GM23248 (cell line): ENCODE measurements at regions not wholly inside any gene's neighbourhood (a gene's known extent, or its start where the extent isn't known, plus 50 kb on each side); places are given as distances from the start of the nearest gene placed in this dataset.

ENCODE experiments used
- DNase-seq: peaks from one replicate; pipeline ENCODE4 v3.0.0-alpha.2; 2015
- H2AFZ ChIP-seq: fragments of 200-600 bp; sonication (generic); 2 replicates; pipeline ENCODE4 v1.6.1; 2016; ENCODE audit warnings: antibody characterized with exemption
- H3F3A ChIP-seq: fragments of 200-600 bp; sonication (generic); 2 replicates; pipeline ENCODE4 v1.6.1; 2016; ENCODE audit warnings: mild to moderate bottlenecking, antibody characterized with exemption, mixed run types; ENCODE audit not compliant: insufficient read depth
- H3K27ac ChIP-seq: fragments of 200-600 bp; sonication (generic); 2 replicates; pipeline ENCODE4 v1.5.1; 2016; ENCODE audit warnings: mild to moderate bottlenecking
- H3K27me3 ChIP-seq: fragments of 200-600 bp; sonication (generic); replicated peaks from 2 replicates; pipeline ENCODE4 v1.6.1; 2016; ENCODE audit warnings: mild to moderate bottlenecking; ENCODE audit not compliant: insufficient read depth
- H3K36me3 ChIP-seq: fragments of 200-600 bp; sonication (generic); 2 replicates; pipeline ENCODE4 v1.6.1; 2016; ENCODE audit warnings: low read depth, mild to moderate bottlenecking
- H3K4me1 ChIP-seq: fragments of 200-600 bp; sonication (generic); 2 replicates; pipeline ENCODE4 v1.6.1; 2016; ENCODE audit warnings: mild to moderate bottlenecking; ENCODE audit not compliant: insufficient read depth
- H3K4me2 ChIP-seq: fragments of 200-600 bp; sonication (generic); one replicate; pipeline ENCODE4 v1.6.1; 2016; ENCODE audit warnings: mild to moderate bottlenecking; ENCODE audit not compliant: unreplicated experiment
- H3K4me3 ChIP-seq: fragments of 200-600 bp; sonication (generic); 2 replicates; pipeline ENCODE4 v1.5.1; 2016; ENCODE audit warnings: mild to moderate bottlenecking
- H3K79me2 ChIP-seq: fragments of 200-600 bp; sonication (generic); 2 replicates; pipeline ENCODE4 v1.6.1; 2016; ENCODE audit warnings: mild to moderate bottlenecking; ENCODE audit not compliant: insufficient read depth
- H3K9ac ChIP-seq: fragments of 200-600 bp; sonication (generic); 2 replicates; pipeline ENCODE4 v1.6.1; 2016; ENCODE audit warnings: mild to moderate bottlenecking
- H3K9me2 ChIP-seq: fragments of 200-600 bp; sonication (generic); 2 replicates; pipeline ENCODE4 v1.6.1; 2016; ENCODE audit warnings: mixed run types, mild to moderate bottlenecking, moderate library complexity; ENCODE audit not compliant: insufficient read depth
- H3K9me3 ChIP-seq: fragments of 200-600 bp; sonication (generic); one replicate; pipeline ENCODE4 v1.6.1; 2017; ENCODE audit warnings: low read depth
- H4K20me1 ChIP-seq: fragments of 200-600 bp; sonication (generic); 2 replicates; pipeline ENCODE4 v1.6.0; 2016; ENCODE audit not compliant: insufficient read depth
- EZH2 ChIP-seq: fragments of 200-600 bp; sonication (generic); IDR thresholded peaks from 2 replicates; pipeline ENCODE4 v1.6.1; 2018; ENCODE audit warnings: antibody characterized with exemption, mild to moderate bottlenecking; ENCODE audit not compliant: insufficient read depth, poor library complexity, severe bottlenecking
- EZH2phosphoT487 ChIP-seq: fragments of 200-600 bp; sonication (generic); IDR thresholded peaks from 2 replicates; pipeline ENCODE4 v1.6.1; 2018; ENCODE audit warnings: antibody characterized with exemption, moderate library complexity, mild to moderate bottlenecking, low read depth; ENCODE audit not compliant: insufficient read depth
- WGBS, 2 experiments: methylation state at CpG; one replicate each; pipeline ENCODE4 v1.1.6; 2015 to 2017; ENCODE audit warnings: low lambda C conversion rate in 2 of 2, low coverage in 1 of 2; ENCODE audit errors: missing lambda C conversion rate in 2 of 2; 5-methylcytosine and 5-hydroxymethylcytosine counted together
- in situ Hi-C: fragments of 300-500 bp; cut with MboI; formaldehyde crosslinking; loops from 2 replicates; pipeline ENCODE4 v1.15.0; 2020

DNA sequence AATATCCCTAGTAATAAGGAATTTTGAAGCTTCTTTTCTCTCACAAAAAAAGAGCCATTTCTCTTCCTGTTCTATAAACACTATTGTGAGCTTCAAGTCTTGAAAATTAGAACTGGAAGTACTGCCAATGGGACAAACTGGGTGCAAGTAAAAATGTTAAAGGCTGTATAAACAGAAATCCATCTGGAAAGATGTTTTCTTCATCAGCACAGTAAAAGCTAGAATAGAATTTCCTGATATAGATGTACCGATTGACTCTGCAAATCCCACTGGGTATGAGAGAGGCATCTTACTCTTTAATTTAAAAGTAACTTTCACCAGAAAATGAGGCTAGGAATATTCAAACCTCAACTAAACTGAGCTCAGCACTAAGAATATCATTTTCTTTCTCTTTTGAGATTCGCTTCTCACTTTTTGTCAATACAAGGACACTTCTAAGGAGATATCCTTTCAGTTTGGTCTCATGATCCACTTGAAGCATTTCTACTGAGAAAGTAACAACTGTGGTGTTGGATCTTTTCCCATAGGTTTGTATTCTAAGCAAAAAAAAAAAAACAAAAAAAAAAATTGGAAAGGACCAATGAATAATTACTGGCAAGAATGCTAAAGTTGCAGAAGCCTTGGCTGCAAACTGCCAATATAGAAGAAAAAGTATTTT is 169.0 kb upstream of the PRDM1 start:
- Histone ChIP-seq H3K9ac (no peak overlapping the region), H3K4me2 (no peak overlapping the region), H3K36me3 (no peaks in the 10 kb centered on the region), H3K4me1 (no peaks in the 10 kb centered on the region), H4K20me1 (no peaks in the 10 kb centered on the region), H3K4me3 (no peak overlapping the region), H3K27me3 (no peaks in the 10 kb centered on the region), H3K79me2 (no peaks in the 10 kb centered on the region), H3F3A (no peaks in the 10 kb centered on the region), H3K9me3 (no peaks in the 10 kb centered on the region), H2AFZ (no peak overlapping the region), H3K27ac (no peak overlapping the region), H3K9me2 (no peaks in the 10 kb centered on the region)
- 52 to 63% methylated on average over 2 of the region's 2 CpGs for WGBS, 2 experiments
- in situ Hi-C loops: no loop called here
- no peak for TF ChIP-seq EZH2
- no peak for DNase-seq

DNA sequence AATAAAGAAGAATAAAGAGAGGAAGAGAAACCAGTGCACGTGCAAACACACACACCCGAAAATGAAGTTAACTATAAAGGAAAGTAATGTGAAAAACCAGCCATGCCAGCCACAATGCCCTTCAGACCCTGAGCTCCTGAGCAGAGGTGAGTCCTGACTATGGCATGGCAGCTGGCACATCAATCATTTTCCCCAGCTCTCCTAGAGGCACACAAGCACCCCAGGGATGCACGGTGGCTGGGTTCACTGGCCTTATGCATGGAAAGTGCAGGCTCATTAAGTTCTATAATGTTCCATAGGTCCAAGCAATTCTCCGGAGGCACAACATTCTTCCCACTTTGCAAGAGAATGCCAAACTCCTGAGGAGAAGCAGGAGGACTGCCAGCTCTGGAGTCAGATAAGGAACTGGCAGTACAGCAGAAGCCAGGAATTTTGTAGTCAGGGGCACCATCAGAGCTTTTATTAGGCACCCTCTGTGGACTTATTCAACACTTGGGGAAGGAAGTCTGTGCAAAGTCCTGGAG is 175.0 kb upstream of the PRDM1 start:
- Histone ChIP-seq H3K4me3 (no peak overlapping the region), H3K4me2 (no peak overlapping the region), H4K20me1 (no peaks in the 10 kb centered on the region), H3K9ac (no peak overlapping the region), H3F3A (no peaks in the 10 kb centered on the region), H3K9me2 (no peaks in the 10 kb centered on the region), H3K9me3 (no peaks in the 10 kb centered on the region), H3K36me3 (no peaks in the 10 kb centered on the region), H3K27ac (no peak overlapping the region), H2AFZ (no peak overlapping the region), H3K4me1 (no peaks in the 10 kb centered on the region), H3K79me2 (no peaks in the 10 kb centered on the region), H3K27me3 (no peaks in the 10 kb centered on the region)
- WGBS, 2 experiments: 97 to 99% methylated on average over 4 of the region's 4 CpGs
- TF ChIP-seq EZH2 (no peak), EZH2phosphoT487 (no peak)
- in situ Hi-C loops: no loop called here
- DNase-seq: no peak

DNA sequence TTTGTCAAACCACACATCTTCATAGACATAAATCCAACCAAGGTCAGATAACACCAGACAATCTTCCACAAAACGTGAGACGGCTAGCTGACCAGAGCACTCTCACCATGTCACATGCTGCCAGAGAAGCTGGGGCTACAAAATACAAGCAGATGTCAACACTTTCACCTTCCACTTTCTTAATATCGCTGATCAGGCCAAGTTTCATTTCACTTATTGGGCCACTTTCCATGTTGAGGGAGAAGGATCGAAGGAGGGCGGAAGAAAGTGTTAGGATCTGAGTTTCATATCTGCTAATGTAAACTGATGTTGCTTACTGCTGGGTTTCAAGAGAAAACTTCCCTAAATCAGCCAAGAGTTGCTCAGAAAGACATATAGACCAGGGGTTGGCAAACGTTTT is 177.0 kb upstream of the PRDM1 start:
- H3K79me2 ChIP-seq: no peaks in the 10 kb centered on the region
- no peak for DNase-seq
- H3F3A ChIP-seq: no peaks in the 10 kb centered on the region
- no peak overlapping the region for H3K9ac ChIP-seq
- no peaks in the 10 kb centered on the region for H3K9me3 ChIP-seq
- no peaks in the 10 kb centered on the region for H3K27me3 ChIP-seq
- H3K36me3 ChIP-seq: no peaks in the 10 kb centered on the region
- no peaks in the 10 kb centered on the region for H4K20me1 ChIP-seq
- 83 to 87% methylated on average over 6 of the region's 6 CpGs for WGBS, 2 experiments
- no peaks in the 10 kb centered on the region for H3K9me2 ChIP-seq
- no peak for TF ChIP-seq EZH2
- TF ChIP-seq EZH2phosphoT487: no peak
- H3K4me1 ChIP-seq: no peaks in the 10 kb centered on the region
- H3K4me3 ChIP-seq: no peak overlapping the region
- no peak overlapping the region for H2AFZ ChIP-seq
- in situ Hi-C loops: no loop called here
- no peak overlapping the region for H3K27ac ChIP-seq
- H3K4me2 ChIP-seq: no peak overlapping the region

DNA sequence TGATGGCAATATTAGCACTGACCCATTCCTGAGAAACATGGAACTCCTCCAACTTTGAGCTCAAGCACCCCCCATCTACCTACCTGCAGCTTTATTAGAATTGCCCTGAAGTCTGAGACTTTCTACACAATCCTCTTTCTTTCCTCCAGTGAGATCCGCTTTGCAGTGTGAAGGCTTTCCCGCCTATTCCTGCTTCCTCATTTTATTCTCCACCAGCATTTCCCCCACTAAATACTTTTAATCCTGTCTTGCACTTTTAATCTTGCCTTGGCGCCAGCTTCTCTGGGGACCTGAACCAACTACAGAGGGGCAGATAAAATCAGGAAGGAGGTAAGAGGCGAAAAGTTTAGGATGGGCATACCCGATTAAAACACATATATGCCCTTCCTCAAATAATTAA is 178.1 kb upstream of the PRDM1 start:
- Histone ChIP-seq H3K36me3 (no peaks in the 10 kb centered on the region), H3K79me2 (no peaks in the 10 kb centered on the region), H3K9me2 (no peaks in the 10 kb centered on the region), H3F3A (peaks cover 7% of the 10 kb centered on the region), H3K9ac (no peak overlapping the region), H3K27me3 (no peaks in the 10 kb centered on the region), H3K4me2 (no peak overlapping the region), H3K27ac (no peak overlapping the region), H2AFZ (no peak overlapping the region), H3K4me3 (no peak overlapping the region), H3K9me3 (no peaks in the 10 kb centered on the region), H3K4me1 (peaks cover 5% of the 10 kb centered on the region), H4K20me1 (no peaks in the 10 kb centered on the region)
- no peak for TF ChIP-seq EZH2phosphoT487
- no peak for DNase-seq
- 95 to 98% methylated on average over 5 of the region's 5 CpGs for WGBS, 2 experiments
- in situ Hi-C loops: no loop called here

DNA sequence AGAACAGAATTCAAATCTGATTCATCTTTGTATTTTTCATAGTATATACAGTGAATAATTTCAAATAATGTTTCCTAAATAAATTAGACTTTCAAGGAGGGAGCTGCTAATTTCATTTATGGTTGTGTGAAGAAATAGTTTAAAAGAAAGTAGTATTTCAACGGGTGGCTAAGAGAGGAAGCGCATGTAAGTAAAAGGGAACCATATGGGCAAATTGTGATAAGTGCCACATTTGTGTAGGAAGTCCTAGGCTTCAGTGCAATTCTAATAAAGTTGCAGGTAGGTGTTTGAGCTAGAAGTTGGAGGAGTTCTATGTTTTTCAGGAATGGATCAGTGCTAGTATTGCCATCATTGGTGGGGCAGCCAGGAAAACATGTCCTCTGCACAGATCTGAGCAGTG is 178.8 kb upstream of the PRDM1 start:
- WGBS, 2 experiments: 93 to 98% methylated on average over 2 of the region's 2 CpGs
- DNase-seq: no peak
- H3K9ac ChIP-seq: no peak overlapping the region
- TF ChIP-seq EZH2phosphoT487: no peak
- no peak for TF ChIP-seq EZH2
- H3K79me2 ChIP-seq: no peaks in the 10 kb centered on the region
- in situ Hi-C loops: no loop called here
- H3K4me3 ChIP-seq: no peak overlapping the region
- H3K27ac ChIP-seq: no peak overlapping the region
- no peaks in the 10 kb centered on the region for H3K36me3 ChIP-seq
- no peaks in the 10 kb centered on the region for H3K9me3 ChIP-seq
- H3F3A ChIP-seq: peaks cover 14% of the 10 kb centered on the region
- no peak overlapping the region for H3K4me2 ChIP-seq
- H3K9me2 ChIP-seq: no peaks in the 10 kb centered on the region
- no peaks in the 10 kb centered on the region for H3K27me3 ChIP-seq
- H3K4me1 ChIP-seq: peaks cover 12% of the 10 kb centered on the region
- H2AFZ ChIP-seq: no peak overlapping the region
- no peaks in the 10 kb centered on the region for H4K20me1 ChIP-seq
